Sciatic nerve (tissue), 2 donors: ENCODE measurements at regions not wholly inside any gene's neighbourhood (a gene's known extent, or its start where the extent isn't known, plus 50 kb on each side); places are given as distances from the start of the nearest gene placed in this dataset.

Experiments
- ATAC-seq: fragments of 200-7000 bp; cut with Tn5 transposase; one replicate; pipeline ENCODE4 v1.9.1; 2020; ENCODE audit warnings: mild to moderate bottlenecking, moderate library complexity
- DNase-seq: peaks from one replicate; pipeline ENCODE4 v3.0.0-alpha.2; 2020; ENCODE audit warnings: low spot score
- intact Hi-C: fragments of 100-400 bp; cut with DNase I; formaldehyde crosslinking; loops from one replicate; pipeline ENCODE4 v1.14.2; 2022
- donor health status: DM: no; HTN: no; CAD: no.
- donor health status: DM: no; HTN: no; CAD: no.

DNA sequence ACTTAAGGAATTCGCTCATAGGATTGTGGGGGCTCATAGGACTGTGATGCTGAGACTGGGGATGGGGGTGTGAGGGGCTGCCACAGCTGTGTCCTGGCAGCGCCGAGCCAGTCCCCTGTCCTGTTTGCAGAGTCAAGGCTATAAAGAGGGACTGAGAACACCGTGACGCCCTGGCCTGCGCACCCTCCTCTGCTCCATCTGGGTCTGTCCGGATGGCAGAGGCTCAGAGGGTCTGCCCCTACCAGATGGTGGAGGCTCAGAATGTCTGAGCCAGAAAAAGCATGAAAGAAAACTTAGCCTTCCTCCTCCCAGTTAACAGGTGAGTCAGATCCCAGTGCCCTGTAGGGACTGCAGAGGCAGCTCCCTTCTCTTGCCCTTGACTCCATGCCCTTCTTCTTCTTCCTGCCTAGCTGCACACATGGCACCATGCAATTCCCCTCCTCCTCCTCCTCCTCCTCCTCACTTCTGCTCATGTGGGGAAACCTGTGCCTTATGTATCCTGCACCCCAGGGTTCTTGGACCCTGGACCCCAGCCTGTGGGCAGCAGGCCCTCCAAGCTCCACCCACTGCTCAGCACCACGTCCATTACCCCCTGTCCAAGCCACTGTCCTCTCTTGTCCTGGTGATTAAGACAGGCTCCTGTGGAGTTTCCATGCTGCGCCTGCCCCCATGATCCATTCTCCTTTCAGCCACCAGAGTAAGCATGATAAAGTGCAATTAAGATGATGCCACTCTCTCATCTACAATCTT, 410.0 kb upstream of the SULF2 start:
- ATAC-seq (no peak), DNase-seq (no peak)
- intact Hi-C loops, result no loop called here

DNA sequence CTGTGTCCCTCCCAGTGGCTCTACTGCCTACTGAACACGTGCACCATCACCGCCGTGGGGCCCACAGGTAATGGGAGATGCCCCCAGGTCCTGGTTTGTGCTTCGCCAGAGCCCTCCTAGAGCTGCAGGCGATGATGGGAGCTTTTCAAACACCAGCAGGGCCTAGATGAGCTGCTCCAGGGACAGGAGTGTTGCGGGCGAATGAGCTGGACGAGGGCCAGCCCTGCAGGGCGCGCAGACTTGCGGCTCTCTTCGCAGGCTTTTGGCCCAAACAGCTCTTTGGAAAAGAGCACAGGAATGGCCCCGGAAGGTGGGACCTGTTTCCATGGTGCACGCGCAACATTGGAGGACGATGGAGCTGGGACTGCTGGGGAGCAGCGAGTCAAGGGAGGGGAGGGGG, 409.3 kb upstream of the SULF2 start:
- intact Hi-C loops, result no loop called here
- no peak for DNase-seq
- ATAC-seq, result no peak

DNA sequence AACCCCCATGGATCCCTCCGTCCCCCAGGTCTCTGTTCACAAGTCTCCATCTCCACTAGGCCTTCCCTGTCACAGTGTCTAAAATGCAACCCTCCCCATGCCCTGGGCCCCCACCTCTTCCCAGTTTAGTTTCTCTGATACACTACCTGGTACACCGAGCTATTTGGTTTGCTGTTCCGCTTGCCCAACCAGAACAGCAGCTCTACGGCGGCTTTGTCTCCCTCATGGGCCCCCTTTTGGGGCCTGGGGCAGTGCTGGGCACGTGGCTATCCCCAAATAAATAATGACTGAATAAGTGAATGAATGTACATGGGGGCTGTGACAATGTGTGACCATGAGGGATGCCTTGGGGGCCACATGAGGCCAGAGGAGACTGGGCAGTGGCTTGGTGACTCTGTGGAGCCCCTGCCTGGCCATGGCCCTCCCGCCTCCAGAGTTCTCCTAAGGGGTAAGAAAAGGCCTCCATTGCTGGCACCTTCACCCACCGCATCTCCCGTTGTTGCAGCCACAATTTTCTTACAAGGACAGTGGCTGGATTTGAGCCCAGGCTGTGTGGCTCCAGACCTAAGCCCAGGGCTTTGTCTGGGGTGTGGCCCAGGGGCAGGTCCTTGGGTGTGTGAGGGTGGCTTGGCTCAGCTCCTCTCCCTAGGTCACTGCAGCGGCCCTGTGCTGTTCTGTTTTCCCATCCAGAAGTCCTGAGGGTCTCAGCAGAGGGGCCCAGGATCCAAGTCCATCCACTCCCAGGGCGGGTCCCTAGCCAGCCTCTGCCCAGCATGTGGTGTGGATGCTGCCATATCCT, 408.5 kb upstream of the SULF2 start:
- intact Hi-C loops, result no loop called here
- no peak for ATAC-seq
- no peak for DNase-seq

- DNase-seq, result no peak
- intact Hi-C loops, result no loop called here
- ATAC-seq, result no peak
These were observed 406.8 kb upstream of the SULF2 start for GRCh38 chr20:48192109-48192508.

- ATAC-seq (no peak), DNase-seq (no peak)
- intact Hi-C loops, result no loop called here
These were observed 405.9 kb upstream of the SULF2 start for GRCh38 chr20:48191200-48191599.

- no peak for ATAC-seq
- no peak for DNase-seq
These were observed 405.5 kb upstream of the SULF2 start for GRCh38 chr20:48190757-48191156.

GRCh38 chr20:48189181-48189580, 403.9 kb upstream of the SULF2 start:
- intact Hi-C loops, result loop anchor here (2.0 kb wide), 1 partner anchor 62 kb away; no protein-coding TSS in a partner anchor
- DNase-seq, result no peak
- ATAC-seq, result no peak

More at GRCh38 chr20:48190757-48191156, 405.5 kb upstream of the SULF2 start:
- intact Hi-C loops, result no loop called here

GRCh38 chr20:48187851-48188250, 402.6 kb upstream of the SULF2 start:
- intact Hi-C loops, result loop anchor here (2.0 kb wide), 1 partner anchor 61 kb away; no protein-coding TSS in a partner anchor
- no peak for ATAC-seq
- no peak for DNase-seq

DNA sequence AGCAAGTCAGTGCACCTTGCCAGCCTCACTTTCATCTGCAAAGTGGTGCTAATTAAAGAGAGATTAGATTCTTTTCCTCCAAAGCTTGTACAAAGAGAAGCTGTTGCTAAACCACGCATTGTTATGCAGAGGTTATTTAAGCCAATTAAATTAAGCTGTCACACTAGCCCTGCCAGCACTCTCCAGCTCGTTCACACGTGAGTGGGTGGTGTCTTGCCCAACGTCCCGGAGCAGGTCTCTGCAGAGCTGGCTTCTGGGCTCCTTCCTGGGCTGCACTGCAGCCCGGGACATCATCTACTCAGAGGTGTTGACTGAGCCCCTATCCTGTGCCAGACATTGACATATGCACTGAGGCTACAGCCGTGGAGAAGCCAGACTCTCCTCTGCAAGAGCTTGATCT, 401.6 kb upstream of the SULF2 start:
- no peak for DNase-seq
- ATAC-seq, result no peak
- intact Hi-C loops, result no loop called here

DNA sequence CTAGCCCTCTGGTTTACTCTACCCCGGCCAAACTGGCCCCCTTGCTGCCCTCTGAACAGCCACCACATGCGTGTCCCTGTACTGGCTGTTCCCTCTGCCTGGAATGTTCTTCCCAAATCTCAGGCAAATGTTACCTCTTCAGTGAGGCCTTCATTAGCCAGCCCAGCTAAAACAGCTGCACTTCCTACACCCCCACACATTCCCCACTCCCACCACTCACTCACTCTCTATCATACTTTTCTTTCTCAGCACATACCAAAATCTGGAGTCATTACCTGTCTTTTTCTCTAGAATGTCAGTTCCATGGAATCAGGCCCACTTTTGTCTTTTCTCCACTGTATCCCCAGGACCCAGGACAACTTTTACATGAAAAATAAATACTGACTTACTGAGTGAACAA, 401.2 kb upstream of the SULF2 start:
- ATAC-seq (no peak), DNase-seq (no peak)
- intact Hi-C loops, result no loop called here

- intact Hi-C loops, result no loop called here
- DNase-seq (no peak), ATAC-seq (no peak)
These were observed 398.9 kb upstream of the SULF2 start for GRCh38 chr20:48184229-48184628.

DNA sequence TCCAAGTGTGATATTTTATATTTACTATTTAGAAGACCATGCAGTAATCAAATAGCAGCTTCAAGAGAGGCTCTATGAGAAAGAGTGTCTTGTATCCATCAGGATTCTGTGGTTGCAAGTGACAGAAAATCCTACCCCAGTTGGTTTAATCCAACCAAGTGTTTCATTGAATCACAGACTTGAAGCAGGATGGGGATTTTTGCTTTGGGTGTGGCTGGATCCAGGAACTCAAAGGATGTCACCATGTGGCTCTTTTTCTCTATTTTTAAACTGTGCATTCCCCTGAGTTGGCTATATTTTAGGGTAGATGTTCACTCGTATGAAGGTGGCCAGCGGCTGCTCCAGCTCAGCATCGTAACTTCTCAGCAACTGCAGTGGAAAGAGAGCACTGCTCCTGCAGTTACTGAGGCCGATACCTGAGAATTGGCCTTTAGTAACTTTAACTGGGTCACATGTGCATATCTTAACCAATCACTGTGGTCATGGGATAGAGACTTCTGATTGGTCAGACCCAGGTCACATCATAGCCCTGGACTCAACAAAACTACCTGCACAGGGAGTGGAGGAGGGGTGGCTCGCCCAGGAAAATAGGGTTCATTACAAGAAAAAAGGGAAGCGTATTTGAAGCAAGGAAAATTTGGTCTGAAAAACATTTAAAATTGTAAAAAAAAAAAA, 396.1 kb upstream of the SULF2 start:
- no peak for DNase-seq
- intact Hi-C loops, result no loop called here
- ATAC-seq, result no peak

- intact Hi-C loops, result no loop called here
- no peak for DNase-seq
- ATAC-seq, result no peak
These were observed 395.3 kb upstream of the SULF2 start for GRCh38 chr20:48180618-48181017.

DNA sequence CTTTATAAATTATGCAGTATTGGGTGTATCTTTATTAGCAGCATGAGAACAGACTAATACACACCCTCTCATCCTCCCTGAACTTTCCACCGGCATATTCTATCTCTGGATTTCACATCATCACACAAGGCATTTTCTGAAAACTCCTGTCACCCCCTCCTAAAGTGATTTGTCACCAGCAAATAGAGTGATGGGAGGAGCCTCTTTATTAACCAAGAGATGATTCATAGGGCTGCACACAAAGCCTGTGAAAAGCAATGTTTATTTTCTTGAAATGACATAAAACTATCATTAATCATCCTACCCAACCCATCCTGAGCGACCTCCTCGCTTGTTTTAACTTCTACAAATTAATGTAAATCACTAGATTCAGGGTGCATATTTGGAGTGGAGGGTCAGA, 394.7 kb upstream of the SULF2 start:
- DNase-seq (no peak), ATAC-seq (no peak)
- intact Hi-C loops, result no loop called here

DNA sequence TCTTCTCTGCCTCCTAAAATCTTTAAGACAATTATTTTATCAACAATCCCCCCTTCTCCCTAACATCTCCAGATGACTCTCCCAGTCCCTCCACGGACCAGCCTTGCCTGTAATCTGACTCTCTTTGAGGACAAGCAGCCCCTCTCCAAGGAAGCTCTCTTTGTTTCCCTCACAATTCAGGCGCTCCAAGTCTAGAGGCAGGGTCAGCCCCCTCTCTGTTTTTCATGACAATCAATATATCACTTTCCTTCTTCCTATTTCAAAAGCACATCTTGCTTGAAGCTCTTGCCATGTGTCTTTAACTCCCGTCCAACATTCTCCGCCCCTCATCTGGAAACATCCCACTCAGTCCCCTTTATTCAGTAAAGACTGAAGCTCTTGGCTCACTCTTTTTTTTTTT, 393.4 kb upstream of the SULF2 start:
- DNase-seq, result no peak
- ATAC-seq, result no peak
- intact Hi-C loops, result no loop called here

- no peak for ATAC-seq
- no peak for DNase-seq
These were observed 391.8 kb upstream of the SULF2 start for GRCh38 chr20:48177058-48177457.

GRCh38 chr20:48176139-48176538, 390.9 kb upstream of the SULF2 start:
- ATAC-seq (no peak), DNase-seq (no peak)
- intact Hi-C loops, result no loop called here

More at GRCh38 chr20:48177058-48177457, 391.8 kb upstream of the SULF2 start:
- intact Hi-C loops, result no loop called here

GRCh38 chr20:48175261-48175660, 390.0 kb upstream of the SULF2 start:
- DNase-seq, result no peak
- intact Hi-C loops, result no loop called here
- no peak for ATAC-seq

DNA sequence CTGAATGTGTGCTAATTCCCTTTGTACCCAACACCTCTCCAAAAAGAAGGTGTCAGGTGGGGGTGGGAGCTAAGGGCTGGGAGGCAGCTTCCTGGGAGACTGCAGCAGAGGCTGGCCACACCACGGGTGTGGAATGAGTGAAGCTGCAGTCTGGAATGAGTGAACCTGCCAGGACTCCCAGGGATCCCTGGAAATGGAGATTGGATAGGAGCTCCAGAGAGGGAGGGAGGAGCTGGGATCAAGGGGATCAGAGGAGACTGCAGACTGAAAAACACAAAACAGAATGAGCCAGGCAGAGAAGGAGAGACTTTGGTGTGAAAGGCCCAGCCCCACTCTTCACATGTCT, 387.0 kb upstream of the SULF2 start:
- ATAC-seq (no peak), DNase-seq (no peak)
- intact Hi-C loops, result no loop called here
